Stomach smooth muscle (tissue), 2 donors: ENCODE measurements at regions not wholly inside any gene's neighbourhood (a gene's known extent, or its start where the extent isn't known, plus 50 kb on each side); places are given as distances from the start of the nearest gene placed in this dataset.
"Not testable (repeated sequence)": the region's sequence is repeated elsewhere in the genome, so short reads cannot be mapped to it uniquely, and the experiment has no call there.

Source experiments
- H3K27ac ChIP-seq: one replicate; pipeline ENCODE4 v1.7.0; 2013; ENCODE audit warnings: mild to moderate bottlenecking, low read length, inconsistent platforms
- H3K27me3 ChIP-seq, 2 donors: one replicate each; pipeline ENCODE4 v1.7.0; 2013; ENCODE audit warnings: low read length in 2 of 2; ENCODE audit not compliant: insufficient read depth in 2 of 2, control insufficient read depth in 1 of 2
- H3K36me3 ChIP-seq, 2 donors: one replicate each; pipeline ENCODE4 v1.7.0; 2013; ENCODE audit warnings: low read length in 2 of 2; ENCODE audit not compliant: control insufficient read depth in 2 of 2, insufficient read depth in 2 of 2
- H3K4me1 ChIP-seq: one replicate; pipeline ENCODE4 v1.7.0; 2013; ENCODE audit warnings: low read length; ENCODE audit not compliant: control insufficient read depth, insufficient read depth
- H3K4me3 ChIP-seq, 2 donors: one replicate each; pipeline ENCODE4 v1.7.0; 2013; ENCODE audit warnings: low read length in 2 of 2
- H3K9ac ChIP-seq, 2 donors: one replicate each; pipeline ENCODE4 v1.7.0; 2013; ENCODE audit warnings: low read length in 2 of 2, mild to moderate bottlenecking in 1 of 2
- H3K9me3 ChIP-seq, 2 donors: one replicate each; pipeline ENCODE4 v1.7.0; 2013; ENCODE audit warnings: low read length in 2 of 2; ENCODE audit not compliant: control insufficient read depth in 2 of 2
- donor health status: healthy.
- donor health status: Pancreatic carcinoma.

- H3K36me3 ChIP-seq, result no peaks in the 10 kb centered on the region
- no peak overlapping the region for H3K9ac ChIP-seq
- H3K9me3 ChIP-seq, result peaks cover 0 to 4% of the 10 kb centered on the region in 2 donors
- H3K27me3 ChIP-seq, result no peaks in the 10 kb centered on the region
- no peaks in the 10 kb centered on the region for H3K4me1 ChIP-seq
- H3K27ac ChIP-seq, result no peak overlapping the region
- H3K4me3 ChIP-seq, result no peak overlapping the region
Observed at GRCh38 chr3:174457758-174458157, 401.4 kb upstream of the NAALADL2 start.

GRCh38 chr3:174460831-174461230, 398.3 kb upstream of the NAALADL2 start:
- no peak overlapping the region for H3K4me3 ChIP-seq
- no peaks in the 10 kb centered on the region for H3K36me3 ChIP-seq
- H3K27me3 ChIP-seq, result no peaks in the 10 kb centered on the region
- no peaks in the 10 kb centered on the region for H3K4me1 ChIP-seq
- H3K9me3 ChIP-seq, result peaks cover 0 to 4% of the 10 kb centered on the region in 2 donors
- H3K9ac ChIP-seq, result no peak overlapping the region
- H3K27ac ChIP-seq, result no peak overlapping the region

GRCh38 chr3:174462916-174463315, 396.2 kb upstream of the NAALADL2 start:
- no peaks in the 10 kb centered on the region for H3K9me3 ChIP-seq
- H3K4me3 ChIP-seq, result no peak overlapping the region
- no peaks in the 10 kb centered on the region for H3K4me1 ChIP-seq
- no peak overlapping the region for H3K9ac ChIP-seq
- no peaks in the 10 kb centered on the region for H3K36me3 ChIP-seq
- no peak overlapping the region for H3K27ac ChIP-seq
- H3K27me3 ChIP-seq, result no peaks in the 10 kb centered on the region

- no peak overlapping the region for H3K9ac ChIP-seq
- no peaks in the 10 kb centered on the region for H3K27me3 ChIP-seq
- H3K36me3 ChIP-seq, result no peaks in the 10 kb centered on the region
- H3K27ac ChIP-seq, result no peak overlapping the region
- no peaks in the 10 kb centered on the region for H3K9me3 ChIP-seq
- no peaks in the 10 kb centered on the region for H3K4me1 ChIP-seq
- no peak overlapping the region for H3K4me3 ChIP-seq
Observed at GRCh38 chr3:174465177-174465576, 394.0 kb upstream of the NAALADL2 start.

- Histone ChIP-seq H3K36me3 (no peaks in the 10 kb centered on the region), H3K4me1 (no peaks in the 10 kb centered on the region), H3K9ac (no peak overlapping the region), H3K4me3 (no peak overlapping the region), H3K9me3 (no peaks in the 10 kb centered on the region), H3K27ac (no peak overlapping the region), H3K27me3 (no peaks in the 10 kb centered on the region)
Observed at GRCh38 chr3:174466471-174467054, 392.6 kb upstream of the NAALADL2 start.

GRCh38 chr3:174477491-174477890, 381.6 kb upstream of the NAALADL2 start:
- no peak overlapping the region for H3K27ac ChIP-seq
- no peak overlapping the region for H3K9ac ChIP-seq
- no peaks in the 10 kb centered on the region for H3K9me3 ChIP-seq
- no peak overlapping the region for H3K4me3 ChIP-seq
- H3K4me1 ChIP-seq, result no peaks in the 10 kb centered on the region
- no peaks in the 10 kb centered on the region for H3K27me3 ChIP-seq
- no peaks in the 10 kb centered on the region for H3K36me3 ChIP-seq

GRCh38 chr3:174480767-174481166, 378.4 kb upstream of the NAALADL2 start:
- H3K9ac ChIP-seq, result no peak overlapping the region
- H3K27me3 ChIP-seq, result no peaks in the 10 kb centered on the region
- no peaks in the 10 kb centered on the region for H3K4me1 ChIP-seq
- no peaks in the 10 kb centered on the region for H3K36me3 ChIP-seq
- no peaks in the 10 kb centered on the region for H3K9me3 ChIP-seq
- H3K4me3 ChIP-seq, result no peak overlapping the region
- no peak overlapping the region for H3K27ac ChIP-seq

GRCh38 chr3:174482541-174482940, 376.6 kb upstream of the NAALADL2 start:
- H3K9ac ChIP-seq, result no peak overlapping the region
- no peak overlapping the region for H3K27ac ChIP-seq
- H3K4me1 ChIP-seq, result no peaks in the 10 kb centered on the region
- H3K27me3 ChIP-seq, result no peaks in the 10 kb centered on the region
- no peak overlapping the region for H3K4me3 ChIP-seq
- H3K36me3 ChIP-seq, result no peaks in the 10 kb centered on the region
- no peaks in the 10 kb centered on the region for H3K9me3 ChIP-seq

GRCh38 chr3:174483254-174483653, 375.9 kb upstream of the NAALADL2 start:
- no peaks in the 10 kb centered on the region for H3K36me3 ChIP-seq
- no peak overlapping the region for H3K9ac ChIP-seq

GRCh38 chr3:174483856-174484255, 375.3 kb upstream of the NAALADL2 start:
- H3K9ac ChIP-seq, H3K4me1 ChIP-seq, H3K27ac ChIP-seq, H3K27me3 ChIP-seq, H3K9me3 ChIP-seq, H3K36me3 ChIP-seq, H3K4me3 ChIP-seq: not testable (repeated sequence)

More at GRCh38 chr3:174483254-174483653, 375.9 kb upstream of the NAALADL2 start:
- Histone ChIP-seq H3K27ac (no peak overlapping the region), H3K4me1 (no peaks in the 10 kb centered on the region), H3K9me3 (no peaks in the 10 kb centered on the region), H3K27me3 (no peaks in the 10 kb centered on the region), H3K4me3 (no peak overlapping the region)

- no peaks in the 10 kb centered on the region for H3K36me3 ChIP-seq
- no peak overlapping the region for H3K9ac ChIP-seq
- no peaks in the 10 kb centered on the region for H3K9me3 ChIP-seq
- no peaks in the 10 kb centered on the region for H3K4me1 ChIP-seq
- no peak overlapping the region for H3K27ac ChIP-seq
- H3K4me3 ChIP-seq, result no peak overlapping the region
- H3K27me3 ChIP-seq, result no peaks in the 10 kb centered on the region
Observed at GRCh38 chr3:174488527-174488926, 370.6 kb upstream of the NAALADL2 start.
